ENCODE measurements at regions not wholly inside any gene's neighbourhood (a gene's known extent, or its start where the extent isn't known, plus 50 kb on each side); places are given as distances from the start of the nearest gene placed in this dataset.

GRCh38 chr18:43642727-43643330, 365.5 kb upstream of the SYT4 start:
- no peak for DNase-seq (ENCODE audit: low read depth)

GRCh38 chr18:43648002-43648401, 370.7 kb upstream of the SYT4 start:
- DNase-seq (ENCODE audit: low read depth) = no peak

GRCh38 chr18:43649649-43650357, 372.5 kb upstream of the SYT4 start:
- DNase-seq (ENCODE audit: low read depth) = no peak

GRCh38 chr18:43650426-43650825, 373.1 kb upstream of the SYT4 start:
- peak; percentile 84 for DNase-seq (ENCODE audit: low read depth)

- no peak for DNase-seq (ENCODE audit: low read depth)
Measured at GRCh38 chr18:43651057-43651456, 373.8 kb upstream of the SYT4 start.

GRCh38 chr18:43656547-43656946, 379.3 kb upstream of the SYT4 start:
- DNase-seq (ENCODE audit: low read depth) = no peak

- DNase-seq (ENCODE audit: low read depth) = no peak
Measured at GRCh38 chr18:43661570-43661969, 384.3 kb upstream of the SYT4 start.

GRCh38 chr18:43662657-43663056, 385.4 kb upstream of the SYT4 start:
- no peak for DNase-seq (ENCODE audit: low read depth)

GRCh38 chr18:43663159-43663558, 385.9 kb upstream of the SYT4 start:
- no peak for DNase-seq (ENCODE audit: low read depth)

GRCh38 chr18:43664487-43665008, 387.3 kb upstream of the SYT4 start:
- DNase-seq (ENCODE audit: low read depth) = no peak

GRCh38 chr18:43665105-43665788, 388.0 kb upstream of the SYT4 start:
- no peak for DNase-seq (ENCODE audit: low read depth)

- DNase-seq (ENCODE audit: low read depth) = no peak
Measured at GRCh38 chr18:43668866-43669265, 391.6 kb upstream of the SYT4 start.

GRCh38 chr18:43671431-43671830, 394.1 kb upstream of the SYT4 start:
- no peak for DNase-seq (ENCODE audit: low read depth)

- DNase-seq (ENCODE audit: low read depth) = peak; percentile 13
Measured at GRCh38 chr18:43680096-43680495, 402.8 kb upstream of the SYT4 start.

GRCh38 chr18:43681661-43682060, 404.4 kb upstream of the SYT4 start:
- DNase-seq (ENCODE audit: low read depth) = no peak

GRCh38 chr18:43682196-43682595, 404.9 kb upstream of the SYT4 start:
- no peak for DNase-seq (ENCODE audit: low read depth)

GRCh38 chr18:43686709-43687108, 409.4 kb upstream of the SYT4 start:
- DNase-seq (ENCODE audit: low read depth) = no peak

GRCh38 chr18:43692099-43692690, 414.9 kb upstream of the SYT4 start:
- no peak for DNase-seq (ENCODE audit: low read depth)

- no peak for DNase-seq (ENCODE audit: low read depth)
Measured at GRCh38 chr18:43702399-43702798, 425.1 kb upstream of the SYT4 start.

- no peak for DNase-seq (ENCODE audit: low read depth)
Measured at GRCh38 chr18:43703050-43703449, 425.8 kb upstream of the SYT4 start.

GRCh38 chr18:43705850-43706249, 428.6 kb upstream of the SYT4 start:
- no peak for DNase-seq (ENCODE audit: low read depth)

GRCh38 chr18:43710135-43710534, 432.8 kb upstream of the SYT4 start:
- DNase-seq (ENCODE audit: low read depth) = no peak
